Smooth muscle cell (in vitro differentiated cells): ENCODE measurements at regions not wholly inside any gene's neighbourhood (a gene's known extent, or its start where the extent isn't known, plus 50 kb on each side); places are given as distances from the start of the nearest gene placed in this dataset.

Experiments
- DNase-seq: peaks from one replicate; lab custom pipeline; 2025; ENCODE audit not compliant: unreplicated experiment; lab: John Stamatoyannopoulos, UW
- H2AFZ ChIP-seq: fragments of 200-600 bp; sonication (generic); 2 replicates; pipeline ENCODE4 v1.6.0; 2016; ENCODE audit warnings: antibody characterized with exemption, low read depth, mild to moderate bottlenecking
- H3F3A ChIP-seq: fragments of 200-600 bp; sonication (generic); 2 replicates; pipeline ENCODE4 v1.6.0; 2017; ENCODE audit warnings: antibody characterized with exemption, low read depth
- H3K27ac ChIP-seq: fragments of 200-600 bp; sonication (generic); 2 replicates; pipeline ENCODE4 v1.5.1; 2016; ENCODE audit warnings: low read depth, mild to moderate bottlenecking
- H3K27me3 ChIP-seq: fragments of 200-600 bp; sonication (generic); 2 replicates; pipeline ENCODE4 v1.6.1; 2016; ENCODE audit warnings: low read depth, mild to moderate bottlenecking
- H3K36me3 ChIP-seq: fragments of 200-600 bp; sonication (generic); 2 replicates; pipeline ENCODE4 v1.5.1; 2016; ENCODE audit warnings: low read depth
- H3K4me1 ChIP-seq: fragments of 200-600 bp; sonication (generic); 2 replicates; pipeline ENCODE4 v1.5.1; 2016; ENCODE audit warnings: low read depth
- H3K4me2 ChIP-seq: fragments of 200-600 bp; sonication (generic); 2 replicates; pipeline ENCODE4 v1.6.0; 2016; ENCODE audit warnings: mild to moderate bottlenecking
- H3K4me3 ChIP-seq: fragments of 200-600 bp; sonication (generic); 2 replicates; pipeline ENCODE4 v1.5.1; 2016; ENCODE audit warnings: mild to moderate bottlenecking
- H3K79me2 ChIP-seq: fragments of 200-600 bp; sonication (generic); 2 replicates; pipeline ENCODE4 v1.6.0; 2016; ENCODE audit warnings: low read depth, mild to moderate bottlenecking
- H3K9ac ChIP-seq: fragments of 200-600 bp; sonication (generic); 2 replicates; pipeline ENCODE4 v1.6.0; 2016; ENCODE audit warnings: low read depth
- H3K9me3 ChIP-seq: fragments of 200-600 bp; sonication (generic); replicated peaks from 2 replicates; pipeline ENCODE4 v1.5.1; 2016; ENCODE audit warnings: low read depth
- H4K20me1 ChIP-seq: fragments of 200-600 bp; sonication (generic); 2 replicates; pipeline ENCODE4 v1.6.0; 2016; ENCODE audit warnings: low read depth
- CTCF ChIP-seq: fragments of 200-600 bp; sonication (generic); IDR thresholded peaks from 2 replicates; pipeline ENCODE4 v1.5.1; 2017; ENCODE audit warnings: borderline replicate concordance, mild to moderate bottlenecking, antibody characterized with exemption; ENCODE audit not compliant: insufficient read depth, poor library complexity, severe bottlenecking
- WGBS: methylation state at CpG from one replicate; pipeline ENCODE4 v1.1.7; 2016; ENCODE audit warnings: low lambda C conversion rate; 5-methylcytosine and 5-hydroxymethylcytosine counted together

GRCh38 chr10:3900391-3900790, 115.4 kb upstream of the KLF6 start:
- Histone ChIP-seq H3K4me2 (no peak overlapping the region), H3K79me2 (no peaks in the 10 kb centered on the region), H3K9ac (no peak overlapping the region), H3K4me3 (no peak overlapping the region), H2AFZ (no peak overlapping the region), H3K4me1 (no peaks in the 10 kb centered on the region), H3K36me3 (no peaks in the 10 kb centered on the region), H3F3A (peaks cover 7% of the 10 kb centered on the region), H4K20me1 (no peaks in the 10 kb centered on the region), H3K9me3 (no peaks in the 10 kb centered on the region), H3K27me3 (no peaks in the 10 kb centered on the region), H3K27ac (no peak overlapping the region)
- no peak for TF ChIP-seq CTCF
- DNase-seq = no peak
- 88% methylated on average over 2 of the region's 2 CpGs for WGBS

- DNase-seq = no peak
- H3K27me3 ChIP-seq = no peaks in the 10 kb centered on the region
- no peaks in the 10 kb centered on the region for H3K9me3 ChIP-seq
- TF ChIP-seq CTCF = no peak
- H3K4me2 ChIP-seq = no peak overlapping the region
- peak overlapping the region; percentile 61 for H3K27ac ChIP-seq
- H3K36me3 ChIP-seq = no peaks in the 10 kb centered on the region
- no peak overlapping the region for H2AFZ ChIP-seq
- peaks cover 15% of the 10 kb centered on the region for H3F3A ChIP-seq
- 60% methylated on average over 4 of the region's 4 CpGs for WGBS
- no peak overlapping the region for H3K4me3 ChIP-seq
- no peaks in the 10 kb centered on the region for H4K20me1 ChIP-seq
- H3K4me1 ChIP-seq = peaks cover 9% of the 10 kb centered on the region
- no peaks in the 10 kb centered on the region for H3K79me2 ChIP-seq
- H3K9ac ChIP-seq = no peak overlapping the region
Measured at GRCh38 chr10:3898821-3899220, 113.8 kb upstream of the KLF6 start.

GRCh38 chr10:3897156-3897555, 112.1 kb upstream of the KLF6 start:
- Histone ChIP-seq H3K4me3 (no peak overlapping the region), H3K27ac (peak overlapping the region; percentile 99), H3K4me1 (peaks cover 9% of the 10 kb centered on the region), H3K27me3 (no peaks in the 10 kb centered on the region), H3F3A (peaks cover 24% of the 10 kb centered on the region), H3K79me2 (no peaks in the 10 kb centered on the region), H3K4me2 (peak overlapping the region; percentile 17), H3K9me3 (no peaks in the 10 kb centered on the region), H4K20me1 (no peaks in the 10 kb centered on the region), H3K9ac (peak overlapping the region; percentile 53), H2AFZ (peak overlapping the region; percentile 2), H3K36me3 (no peaks in the 10 kb centered on the region)
- DNase-seq = no peak
- TF ChIP-seq CTCF = no peak
- 31% methylated on average over 6 of the region's 6 CpGs for WGBS

GRCh38 chr10:3896161-3896560, 111.2 kb upstream of the KLF6 start:
- no peak for DNase-seq
- no peak overlapping the region for H3K9ac ChIP-seq
- no peaks in the 10 kb centered on the region for H3K36me3 ChIP-seq
- no peak overlapping the region for H3K4me2 ChIP-seq
- H3K27me3 ChIP-seq = no peaks in the 10 kb centered on the region
- peaks cover 9% of the 10 kb centered on the region for H3K4me1 ChIP-seq
- TF ChIP-seq CTCF = no peak
- no peaks in the 10 kb centered on the region for H3K9me3 ChIP-seq
- no peaks in the 10 kb centered on the region for H4K20me1 ChIP-seq
- H3K4me3 ChIP-seq = no peak overlapping the region
- no peak overlapping the region for H2AFZ ChIP-seq
- WGBS = 94% methylated on average over 8 of the region's 8 CpGs
- peaks cover 24% of the 10 kb centered on the region for H3F3A ChIP-seq
- no peaks in the 10 kb centered on the region for H3K79me2 ChIP-seq
- peak overlapping the region; percentile 99 for H3K27ac ChIP-seq
